ENCODE measurements at regions not wholly inside any gene's neighbourhood (a gene's known extent, or its start where the extent isn't known, plus 50 kb on each side); places are given as distances from the start of the nearest gene placed in this dataset.

DNA sequence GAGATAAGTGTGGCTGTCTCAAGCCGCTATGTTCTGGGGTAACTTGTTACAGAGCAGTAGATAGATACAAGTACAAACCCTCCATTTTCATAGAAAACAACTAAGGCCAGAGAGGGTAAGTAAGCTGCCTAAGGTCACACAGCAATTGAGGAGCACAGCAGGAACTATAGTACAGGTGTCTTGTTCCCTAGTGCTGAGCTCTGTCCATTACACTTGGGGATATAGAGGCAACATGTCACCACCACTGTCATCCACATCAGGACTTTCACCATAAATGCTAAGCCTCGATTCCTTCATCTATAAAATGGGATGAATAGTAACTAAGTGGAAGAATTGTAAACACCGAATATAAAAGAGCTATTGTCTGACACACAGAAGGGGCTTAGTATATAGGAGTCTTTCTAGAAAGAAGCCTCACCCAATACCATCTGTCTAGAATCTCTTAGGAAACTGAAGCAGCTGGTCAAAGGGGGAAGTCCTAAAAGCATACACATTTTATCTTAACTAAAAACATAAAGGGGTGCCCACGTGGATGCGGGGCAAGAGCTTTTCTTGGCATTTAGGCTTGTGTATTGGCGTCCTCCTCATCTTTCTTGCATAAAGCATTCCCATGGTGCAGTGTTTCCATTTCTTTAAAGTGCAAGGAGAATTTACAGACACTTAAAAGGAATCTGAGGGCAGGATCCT, 93.8 kb upstream of the ALX4 start:
- TF ChIP-seq, protein P1, sequence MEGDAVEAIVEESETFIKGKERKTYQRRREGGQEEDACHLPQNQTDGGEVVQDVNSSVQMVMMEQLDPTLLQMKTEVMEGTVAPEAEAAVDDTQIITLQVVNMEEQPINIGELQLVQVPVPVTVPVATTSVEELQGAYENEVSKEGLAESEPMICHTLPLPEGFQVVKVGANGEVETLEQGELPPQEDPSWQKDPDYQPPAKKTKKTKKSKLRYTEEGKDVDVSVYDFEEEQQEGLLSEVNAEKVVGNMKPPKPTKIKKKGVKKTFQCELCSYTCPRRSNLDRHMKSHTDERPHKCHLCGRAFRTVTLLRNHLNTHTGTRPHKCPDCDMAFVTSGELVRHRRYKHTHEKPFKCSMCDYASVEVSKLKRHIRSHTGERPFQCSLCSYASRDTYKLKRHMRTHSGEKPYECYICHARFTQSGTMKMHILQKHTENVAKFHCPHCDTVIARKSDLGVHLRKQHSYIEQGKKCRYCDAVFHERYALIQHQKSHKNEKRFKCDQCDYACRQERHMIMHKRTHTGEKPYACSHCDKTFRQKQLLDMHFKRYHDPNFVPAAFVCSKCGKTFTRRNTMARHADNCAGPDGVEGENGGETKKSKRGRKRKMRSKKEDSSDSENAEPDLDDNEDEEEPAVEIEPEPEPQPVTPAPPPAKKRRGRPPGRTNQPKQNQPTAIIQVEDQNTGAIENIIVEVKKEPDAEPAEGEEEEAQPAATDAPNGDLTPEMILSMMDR (IDR thresholded peaks at IDR 0.05): no peak
- no peak overlapping the region for H3K27ac ChIP-seq
- no peaks in the 10 kb centered on the region for H3K9me3 ChIP-seq
- no peaks in the 10 kb centered on the region for H3K36me3 ChIP-seq
- intact Hi-C loops (cut with DNase I): no loop called here
- no peaks in the 10 kb centered on the region for H3K4me1 ChIP-seq
- no peak for DNase-seq (ENCODE audit: low spot score in 2 of 2)
- H3K4me3 ChIP-seq: no peak overlapping the region
- no peaks in the 10 kb centered on the region for H3K27me3 ChIP-seq

DNA sequence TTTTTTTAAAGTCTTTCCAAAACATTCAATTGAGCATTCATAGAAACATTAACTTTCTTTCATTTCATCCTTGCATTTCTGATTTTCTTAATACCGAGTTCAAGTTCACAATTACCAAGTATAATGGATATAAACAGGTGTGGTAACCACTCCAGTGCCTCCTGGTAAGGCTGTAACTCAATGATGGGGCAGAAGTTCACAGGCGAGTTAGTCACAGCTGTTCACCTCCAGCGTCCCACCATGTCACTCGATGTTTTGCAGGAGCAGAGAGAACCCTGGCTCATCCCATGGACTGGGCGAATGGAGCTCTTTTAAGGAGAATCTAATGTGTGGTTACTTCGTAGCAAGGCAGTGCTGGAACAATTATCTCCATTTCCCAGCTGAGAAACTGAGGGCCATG, 94.4 kb upstream of the ALX4 start:
- DNase-seq (ENCODE audit: low spot score in 2 of 2): peak in 1 of 2 donors; percentile 16
- intact Hi-C loops (cut with DNase I): no loop called here
- H3K27ac ChIP-seq: no peak overlapping the region

DNA sequence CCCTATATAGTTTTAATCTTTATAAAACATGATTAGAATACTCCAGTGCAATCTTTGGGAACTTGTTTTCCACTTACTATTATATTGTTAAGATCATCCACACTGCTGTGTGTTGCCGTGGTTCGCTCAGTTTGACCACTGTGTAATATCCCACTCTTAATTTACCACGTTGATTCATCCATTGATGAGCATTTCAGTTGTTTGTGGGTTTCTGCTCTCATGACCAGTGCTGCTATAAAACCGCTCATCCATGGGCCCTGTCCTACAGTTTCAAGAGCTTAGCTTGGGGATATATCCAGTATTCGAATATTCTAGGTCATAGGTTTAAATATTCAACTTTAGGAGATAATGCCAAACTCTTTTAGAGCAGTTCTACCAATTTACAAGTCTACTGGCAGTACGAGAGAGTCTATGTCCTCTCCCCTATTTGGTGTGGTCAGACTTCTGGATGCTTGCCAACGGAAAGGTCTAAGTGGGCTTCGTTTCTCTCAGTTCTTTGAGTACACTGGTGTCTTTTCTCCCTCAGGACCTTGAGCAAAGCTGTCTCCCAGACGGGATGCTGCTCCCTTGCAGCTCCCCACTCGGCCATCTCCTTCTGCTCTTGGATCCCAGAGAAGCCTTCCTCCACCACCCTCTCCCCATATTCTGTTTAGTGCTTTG, 94.9 kb upstream of the ALX4 start:
- no peaks in the 10 kb centered on the region for H3K9me3 ChIP-seq
- no peak overlapping the region for H3K4me3 ChIP-seq
- peak in 1 of 2 donors; percentile 4 for DNase-seq (ENCODE audit: low spot score in 2 of 2)
- TF ChIP-seq, protein P1 (IDR thresholded peaks at IDR 0.05): no peak
- H3K27ac ChIP-seq: no peak overlapping the region
- intact Hi-C loops (cut with DNase I): no loop called here
- no peaks in the 10 kb centered on the region for H3K36me3 ChIP-seq
- no peaks in the 10 kb centered on the region for H3K27me3 ChIP-seq
- H3K4me1 ChIP-seq: no peaks in the 10 kb centered on the region

More for the DNA sequence above, 94.4 kb upstream of the ALX4 start:
- TF ChIP-seq, protein P1 (IDR thresholded peaks at IDR 0.05): no peak
- no peaks in the 10 kb centered on the region for H3K27me3 ChIP-seq
- H3K4me3 ChIP-seq: no peak overlapping the region
- H3K4me1 ChIP-seq: no peaks in the 10 kb centered on the region
- no peaks in the 10 kb centered on the region for H3K36me3 ChIP-seq
- no peaks in the 10 kb centered on the region for H3K9me3 ChIP-seq

DNA sequence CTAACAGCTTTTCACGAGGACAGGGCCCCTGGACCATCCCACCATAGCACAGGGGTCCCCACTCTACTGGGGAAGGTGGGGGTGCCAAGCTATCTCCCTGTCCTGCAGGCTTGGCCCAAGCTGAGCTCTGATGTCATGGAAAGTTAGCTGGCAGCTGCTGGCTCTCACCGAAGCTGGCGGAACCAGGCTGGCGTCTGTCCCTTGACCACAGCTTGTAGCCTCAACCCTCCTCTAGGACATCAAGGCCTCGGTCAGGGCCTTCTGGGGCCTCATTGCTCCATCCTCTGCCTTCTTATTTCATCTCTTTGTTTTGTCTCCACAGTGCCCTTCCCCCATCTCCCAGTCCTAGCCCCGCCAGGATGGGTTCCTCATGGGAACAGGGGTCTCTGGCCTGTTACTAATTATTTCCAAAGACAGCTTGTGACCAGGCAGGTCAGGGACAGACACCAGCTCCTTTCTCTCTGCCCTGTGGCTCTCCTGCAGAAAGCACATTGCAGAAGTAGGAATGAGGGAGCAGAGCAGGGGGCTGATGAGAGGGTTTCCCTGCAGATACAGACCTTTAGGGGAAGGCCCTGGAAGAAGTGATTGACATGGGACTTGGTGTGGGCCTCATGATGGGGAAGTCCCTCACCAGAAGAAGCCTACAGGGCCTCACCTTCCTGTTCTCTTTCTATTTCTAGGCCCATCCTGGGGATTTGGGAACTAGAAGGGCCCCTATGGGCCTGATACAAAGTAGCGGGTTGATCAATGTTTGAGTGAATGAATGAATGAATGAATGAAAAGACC, 97.5 kb upstream of the ALX4 start:
- DNase-seq (ENCODE audit: low spot score in 2 of 2): peak in 1 of 2 donors; percentile 54
- Histone ChIP-seq H3K27ac (no peak overlapping the region), H3K4me3 (no peak overlapping the region), H3K4me1 (no peaks in the 10 kb centered on the region), H3K27me3 (no peaks in the 10 kb centered on the region), H3K9me3 (no peaks in the 10 kb centered on the region), H3K36me3 (no peaks in the 10 kb centered on the region)
- intact Hi-C loops (cut with DNase I): no loop called here
- TF ChIP-seq, protein P1 (IDR thresholded peaks at IDR 0.05): no peak

DNA sequence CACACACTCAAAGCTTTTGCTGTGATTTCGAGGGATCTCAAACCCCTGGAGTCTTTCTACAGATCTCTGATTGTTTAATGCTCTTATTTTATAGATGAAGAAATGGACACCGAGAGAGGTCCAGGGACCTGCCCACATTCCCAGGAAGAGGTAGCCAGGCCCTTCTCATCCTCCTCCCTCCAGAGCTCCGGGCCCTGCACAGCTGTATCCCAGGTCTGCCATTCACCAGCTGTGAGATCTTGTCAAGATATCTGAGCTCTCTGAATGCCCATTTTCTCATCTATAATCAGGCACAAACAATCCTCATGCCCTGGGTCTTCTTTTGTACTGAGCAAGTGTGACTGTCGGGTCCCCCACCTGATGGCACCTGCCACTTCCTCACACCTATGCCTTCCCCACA, 98.2 kb upstream of the ALX4 start:
- TF ChIP-seq, protein P1 (IDR thresholded peaks at IDR 0.05): no peak
- Histone ChIP-seq H3K36me3 (no peaks in the 10 kb centered on the region), H3K9me3 (no peaks in the 10 kb centered on the region), H3K27me3 (no peaks in the 10 kb centered on the region), H3K4me3 (no peak overlapping the region), H3K27ac (no peak overlapping the region), H3K4me1 (no peaks in the 10 kb centered on the region)
- peak in 1 of 2 donors; percentile 9 for DNase-seq (ENCODE audit: low spot score in 2 of 2)
- intact Hi-C loops (cut with DNase I): no loop called here

All from ascending aorta (tissue), 2 donors.